ENCODE measurements at regions not wholly inside any gene's neighbourhood (a gene's known extent, or its start where the extent isn't known, plus 50 kb on each side); places are given as distances from the start of the nearest gene placed in this dataset.

GRCh38 chr6:118748311-118749062 is 97.1 kb upstream of the CEP85L start:
- ChIA-PET CTCF (no interaction called here), POLR2A (no interaction called here)
- TF ChIP-seq CTCF (IDR thresholded peaks at IDR 0.05; ENCODE audit: control extremely low read depth, extremely low read depth, low read depth, missing control alignments), result no peak
- no peak for DNase-seq (ENCODE audit: extremely low spot score)

- ChIA-PET CTCF (interaction anchor here (1.1 kb wide), 1 partner anchor 18 kb away, joined by 3 read pairs; no protein-coding TSS in a partner anchor), POLR2A (interaction anchor here (0.6 kb wide), 1 partner anchor 178 kb away, joined by 3 read pairs; no protein-coding TSS in a partner anchor)
- no peak for DNase-seq (ENCODE audit: extremely low spot score)
- TF ChIP-seq CTCF (IDR thresholded peaks at IDR 0.05; ENCODE audit: control extremely low read depth, extremely low read depth, low read depth, missing control alignments), result no peak
Observed at GRCh38 chr6:118746825-118747174, 95.4 kb upstream of the CEP85L start.

GRCh38 chr6:118746145-118746824 is 94.9 kb upstream of the CEP85L start:
- no peak for TF ChIP-seq CTCF (IDR thresholded peaks at IDR 0.05; ENCODE audit: control extremely low read depth, extremely low read depth, low read depth, missing control alignments)
- no peak for DNase-seq (ENCODE audit: extremely low spot score)
- ChIA-PET CTCF (interaction anchor here (1.1 kb wide), 2 partner anchors 9 to 17 kb away, joined by 3 to 4 read pairs; no protein-coding TSS in a partner anchor), POLR2A (interaction anchor here (0.6 kb wide), 1 partner anchor 178 kb away, joined by 3 read pairs; no protein-coding TSS in a partner anchor)

- POLR2A ChIA-PET, result no interaction called here
- no peak for DNase-seq (ENCODE audit: extremely low spot score)
- CTCF ChIA-PET, result interaction anchor here (1.1 kb wide), 1 partner anchor 10 kb away, joined by 4 read pairs; no protein-coding TSS in a partner anchor
- TF ChIP-seq CTCF (IDR thresholded peaks at IDR 0.05; ENCODE audit: control extremely low read depth, extremely low read depth, low read depth, missing control alignments), result no peak
Observed at GRCh38 chr6:118745156-118745555, 93.8 kb upstream of the CEP85L start.

- no peak for DNase-seq (ENCODE audit: extremely low spot score)
- CTCF ChIA-PET, result interaction anchor here (1.0 kb wide), 1 partner anchor 40 kb away, joined by 3 read pairs; no protein-coding TSS in a partner anchor
Observed at GRCh38 chr6:118744261-118744941, 93.0 kb upstream of the CEP85L start.

More at GRCh38 chr6:118744261-118744941, 93.0 kb upstream of the CEP85L start:
- POLR2A ChIA-PET, result no interaction called here
- TF ChIP-seq CTCF (IDR thresholded peaks at IDR 0.05; ENCODE audit: control extremely low read depth, extremely low read depth, low read depth, missing control alignments), result no peak
